NCI-H82 treated with DMSO at 0.1 percent for 48 hours (cell line): ENCODE measurements at regions not wholly inside any gene's neighbourhood (a gene's known extent, or its start where the extent isn't known, plus 50 kb on each side); places are given as distances from the start of the nearest gene placed in this dataset.

ENCODE experiments used
- DNase-seq: peaks from one replicate; lab custom pipeline; 2025; ENCODE audit not compliant: unreplicated experiment; lab: John Stamatoyannopoulos, UW

DNA sequence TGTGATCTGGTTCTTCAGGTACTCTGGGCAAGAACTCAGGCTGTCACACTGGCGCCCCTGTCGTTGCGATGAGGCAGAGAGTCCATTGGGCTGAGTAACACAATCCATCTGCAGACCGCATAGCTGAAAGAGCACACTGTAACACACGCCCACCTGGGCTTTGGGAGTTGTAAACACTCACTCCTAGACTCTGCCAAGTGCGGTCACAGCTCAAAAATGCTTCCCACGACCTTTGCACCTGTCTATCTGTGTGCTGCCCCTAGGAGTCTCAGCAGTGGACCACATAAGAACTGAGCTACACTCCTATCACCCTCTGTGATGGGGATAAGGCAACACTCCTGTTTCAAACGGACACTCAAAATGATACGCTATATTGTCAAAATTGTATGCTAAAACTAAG, 2028.3 kb downstream of the PCDH7 start:
- DNase-seq, result no peak

DNA sequence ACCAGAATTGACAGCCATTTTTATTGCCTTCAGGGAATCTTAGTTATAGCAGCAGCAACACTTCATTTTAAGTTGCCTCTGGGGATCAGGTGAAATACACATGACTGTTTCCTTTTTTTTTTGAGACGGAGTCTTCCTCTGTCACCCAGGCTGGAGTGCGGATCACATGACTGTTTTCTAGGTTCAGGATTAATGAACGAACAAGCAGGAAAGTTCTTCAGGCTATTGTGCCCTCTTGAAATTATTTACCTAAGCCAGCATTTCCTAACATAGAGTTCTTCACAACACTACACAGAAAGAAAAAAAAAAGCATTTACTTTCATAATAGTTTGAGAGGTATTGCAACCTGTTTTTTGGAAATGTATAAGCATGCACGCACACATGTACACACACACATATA, 2032.8 kb downstream of the PCDH7 start:
- DNase-seq, result no peak

DNA sequence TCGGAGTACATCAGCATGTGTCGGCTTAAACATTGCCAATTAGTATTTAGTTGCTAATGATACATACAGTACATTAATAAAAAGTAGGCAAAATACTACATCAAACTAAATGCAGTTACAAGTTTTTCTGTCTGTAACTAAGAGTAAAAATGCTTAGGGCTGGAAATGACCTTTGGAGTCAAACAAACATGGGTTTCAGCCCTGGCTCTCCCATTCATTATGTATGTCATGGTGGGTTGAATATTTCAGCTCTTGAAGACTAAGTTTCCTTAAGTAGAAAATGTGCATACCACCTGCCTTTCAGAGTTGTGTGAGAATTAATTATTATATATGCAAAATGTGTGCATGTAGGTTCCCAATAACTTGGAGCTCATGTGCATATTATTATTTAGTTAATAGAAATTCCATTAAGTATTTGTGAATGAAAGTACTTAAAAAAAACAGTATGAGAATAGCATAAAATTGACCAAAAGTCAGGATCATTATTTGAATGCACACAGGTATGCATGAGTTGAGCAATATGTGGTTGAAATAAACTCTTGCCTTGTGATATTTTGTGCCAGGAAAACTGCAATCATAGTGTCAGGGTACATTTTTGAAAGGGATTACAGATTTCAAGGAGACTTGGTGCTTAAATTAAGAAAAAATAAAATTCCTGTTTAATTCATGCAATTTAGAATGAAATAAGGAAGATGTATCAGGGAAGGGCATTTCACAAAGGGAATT, 2048.7 kb downstream of the PCDH7 start:
- DNase-seq, result no peak

DNA sequence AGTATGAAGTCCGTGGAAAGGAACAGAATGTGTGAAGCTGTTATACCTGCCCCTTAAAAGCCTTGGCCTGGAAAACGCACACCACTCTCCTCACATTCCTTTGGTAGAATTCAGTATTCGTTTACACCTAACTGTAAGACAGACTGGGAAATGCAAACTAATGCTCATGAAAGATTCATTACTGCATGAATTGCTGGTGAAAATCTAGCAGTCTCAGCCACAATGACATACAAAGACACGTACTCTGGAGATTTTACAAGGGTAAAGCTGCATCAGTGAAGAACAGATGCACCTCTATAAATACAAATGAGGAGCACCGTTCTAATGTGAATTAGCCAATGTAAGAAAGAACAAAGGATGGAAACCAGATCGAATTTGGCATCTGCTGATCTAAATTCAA, 2051.3 kb downstream of the PCDH7 start:
- no peak for DNase-seq

DNA sequence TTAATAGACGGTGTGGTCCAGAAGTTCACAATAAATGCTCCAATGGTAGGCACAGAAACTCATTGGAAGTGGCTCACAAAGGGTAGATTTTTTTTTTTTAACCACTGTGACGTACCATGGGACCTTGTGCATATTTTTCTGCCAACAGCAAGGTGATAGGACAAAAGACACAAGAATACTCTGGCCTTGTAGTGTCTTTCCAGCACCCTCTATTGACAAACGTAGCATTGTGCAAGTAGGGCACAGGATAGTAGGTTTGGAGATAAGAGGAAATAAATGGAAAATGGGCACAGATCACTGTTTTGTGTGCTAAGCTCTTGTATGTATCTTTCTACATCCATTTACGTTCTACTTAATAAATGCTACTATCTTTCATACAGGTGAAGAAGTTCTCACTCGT, 2054.9 kb downstream of the PCDH7 start:
- no peak for DNase-seq

DNA sequence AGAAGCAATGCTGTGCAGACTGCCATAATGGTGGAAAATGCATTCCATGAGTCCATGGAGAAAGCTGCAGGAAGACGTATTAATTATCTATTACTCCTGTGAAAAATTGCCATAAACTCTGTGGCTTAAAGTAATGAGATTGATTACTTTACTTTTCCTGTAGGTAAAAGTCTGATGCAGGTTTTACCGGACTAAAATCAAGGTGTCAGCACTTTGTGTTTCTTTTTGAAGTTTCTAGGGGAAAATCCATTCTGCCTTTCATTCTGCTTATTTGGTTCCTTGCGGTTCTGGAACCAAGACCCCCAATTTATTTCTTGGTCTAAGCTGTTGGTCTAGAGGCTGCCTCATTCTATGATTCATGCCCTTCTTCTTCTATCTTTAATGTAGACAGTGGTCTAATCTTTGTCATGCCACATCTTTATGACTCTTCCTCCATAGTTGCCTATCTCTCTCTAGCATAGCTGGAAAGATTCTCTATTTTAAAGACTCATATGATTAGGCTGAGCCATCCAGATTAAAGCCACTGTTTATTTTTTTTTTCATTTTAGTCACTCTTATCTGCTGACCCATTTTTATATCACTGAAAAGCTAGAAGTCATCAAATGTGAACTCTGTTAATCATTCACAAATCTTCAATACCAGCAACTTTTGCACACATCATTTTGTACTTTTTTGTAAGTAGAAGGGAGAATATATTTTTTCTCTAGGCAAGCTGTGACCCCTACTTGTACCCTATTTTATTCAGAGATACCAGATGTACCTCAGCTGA, 2056.4 kb downstream of the PCDH7 start:
- DNase-seq, result no peak

DNA sequence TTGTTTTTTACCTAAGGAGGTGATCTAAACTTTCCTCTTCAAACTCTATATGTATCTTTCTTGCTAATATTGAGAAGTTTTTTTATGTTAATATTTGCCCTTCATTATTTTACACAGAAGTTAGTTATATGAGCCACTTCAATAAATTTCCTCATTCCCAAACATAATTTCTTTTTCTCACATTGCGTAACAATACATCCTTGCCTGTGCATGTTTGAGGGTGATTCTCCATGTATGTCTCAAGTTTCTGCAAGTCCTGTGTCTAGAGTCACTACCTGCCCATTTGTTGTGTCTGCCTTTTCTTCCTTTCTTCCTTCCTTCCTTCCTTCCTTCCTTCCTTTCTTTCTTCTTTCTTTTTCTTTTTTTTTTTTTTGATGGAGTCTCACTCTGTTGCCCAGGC, 2057.9 kb downstream of the PCDH7 start:
- DNase-seq, result no peak

DNA sequence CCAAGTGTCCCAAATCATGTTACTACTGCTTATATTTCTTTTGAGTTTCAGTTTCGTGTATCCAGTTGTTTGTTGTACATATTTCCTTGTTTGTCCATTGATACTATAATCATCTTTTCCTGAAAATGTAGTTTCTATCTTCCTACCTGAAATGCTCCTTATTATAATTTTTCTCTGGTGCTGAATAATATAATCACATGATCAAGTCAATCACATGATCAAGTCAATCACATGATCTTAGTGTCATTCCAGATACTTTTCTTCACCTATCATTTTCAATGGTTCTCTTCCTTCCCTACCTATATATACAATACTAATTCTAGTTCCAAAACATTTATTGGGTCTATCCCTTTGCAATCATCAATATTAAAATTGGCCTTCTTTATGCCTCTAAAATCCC, 2058.8 kb downstream of the PCDH7 start:
- DNase-seq, result no peak

DNA sequence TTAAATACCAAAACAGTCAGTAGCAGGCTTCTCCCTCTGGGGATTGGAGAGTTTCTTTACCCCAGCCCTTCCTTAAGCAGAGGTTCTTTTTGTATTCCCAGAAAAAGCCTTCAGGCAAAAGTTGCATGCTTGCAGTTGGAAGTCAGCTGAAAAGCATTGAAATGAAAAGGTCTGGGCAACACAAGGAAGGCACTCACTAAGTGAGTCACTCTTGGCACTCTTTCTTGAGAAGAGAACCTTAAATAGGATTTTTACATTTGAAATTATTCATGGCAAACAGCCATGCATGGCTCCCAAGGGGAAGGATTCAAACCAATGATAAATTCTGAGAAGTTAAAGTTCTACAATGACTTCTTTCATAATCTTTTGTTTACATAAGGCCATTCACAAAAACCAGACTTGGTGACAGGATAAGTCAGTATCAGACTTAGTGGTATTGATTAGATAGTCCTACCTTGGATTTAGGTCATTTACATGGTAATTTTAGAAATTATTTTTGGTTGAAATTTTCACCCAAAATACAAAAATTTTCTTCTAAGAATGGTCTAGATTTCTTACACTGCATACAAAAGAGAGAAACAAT, 2068.9 kb downstream of the PCDH7 start:
- DNase-seq, result no peak

DNA sequence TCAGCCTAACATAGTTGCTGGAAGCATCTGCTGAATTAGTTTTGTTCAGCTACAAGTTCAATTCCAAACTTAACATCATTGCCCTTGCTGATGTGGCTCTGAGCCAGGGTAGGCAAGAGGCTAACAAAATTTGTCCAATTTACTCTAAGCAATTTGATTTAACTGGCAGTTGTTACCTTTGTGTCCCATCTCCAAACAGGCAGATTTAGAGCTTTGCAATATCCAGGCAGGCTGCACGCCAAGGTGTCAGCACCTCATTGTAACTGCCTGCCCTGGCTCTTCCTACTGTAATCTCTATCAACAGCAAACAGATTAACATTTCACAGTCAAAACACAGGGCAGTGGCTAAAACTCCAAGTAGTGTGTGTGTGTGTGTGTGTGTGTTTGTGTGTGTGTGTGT, 2070.6 kb downstream of the PCDH7 start:
- no peak for DNase-seq

DNA sequence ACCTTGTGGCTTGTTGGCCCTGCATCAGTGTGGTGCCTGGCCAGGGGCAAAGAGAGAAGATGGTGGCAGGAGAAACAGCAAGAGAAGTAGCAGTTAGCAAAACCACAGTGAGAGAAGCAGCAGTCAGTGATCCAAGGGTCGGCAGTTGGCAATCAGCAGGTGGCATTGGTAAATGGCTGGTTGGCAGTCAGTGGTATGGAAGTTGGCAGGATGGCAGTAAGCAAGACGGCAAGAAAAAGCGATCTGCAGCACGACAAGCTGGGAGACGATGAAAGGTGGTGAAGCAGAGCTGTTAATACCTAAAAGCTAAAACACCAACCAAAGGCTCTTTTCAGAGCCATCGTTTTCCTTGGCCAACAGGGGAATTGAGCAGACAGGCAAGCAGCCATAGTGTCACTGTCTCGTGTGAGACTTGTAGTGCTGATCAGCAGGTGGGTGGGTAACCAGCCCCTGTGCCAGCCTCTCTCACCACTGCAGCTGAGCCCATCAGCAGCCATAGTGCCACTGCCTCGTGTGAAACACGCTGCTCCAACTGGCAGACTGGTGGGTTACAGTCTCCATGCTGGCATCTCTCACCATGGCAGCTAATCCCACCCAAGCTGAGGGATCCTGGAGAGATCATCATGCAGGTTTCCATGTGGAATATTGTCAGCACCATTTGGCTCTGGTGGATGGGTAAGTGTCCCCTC, 2078.4 kb downstream of the PCDH7 start:
- no peak for DNase-seq

DNA sequence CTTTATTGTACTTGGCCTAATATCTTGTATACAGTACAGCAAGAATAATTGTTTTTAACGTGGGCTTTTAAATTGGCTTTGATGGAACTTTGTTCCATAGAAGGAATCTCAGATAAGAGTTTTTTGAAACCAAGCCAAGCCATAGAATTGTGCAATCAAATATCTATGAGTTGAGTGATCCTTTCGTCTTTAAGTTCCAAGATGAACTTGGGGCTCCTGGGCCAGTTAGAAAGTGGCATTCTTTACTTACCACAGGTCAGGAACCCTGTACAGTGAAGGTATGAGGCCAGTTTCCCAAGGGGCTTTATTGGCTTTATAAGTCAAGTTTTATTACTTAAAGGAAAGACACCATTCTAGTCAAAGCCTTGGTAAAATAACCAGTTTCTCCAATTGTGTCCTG, 2104.2 kb downstream of the PCDH7 start:
- no peak for DNase-seq

DNA sequence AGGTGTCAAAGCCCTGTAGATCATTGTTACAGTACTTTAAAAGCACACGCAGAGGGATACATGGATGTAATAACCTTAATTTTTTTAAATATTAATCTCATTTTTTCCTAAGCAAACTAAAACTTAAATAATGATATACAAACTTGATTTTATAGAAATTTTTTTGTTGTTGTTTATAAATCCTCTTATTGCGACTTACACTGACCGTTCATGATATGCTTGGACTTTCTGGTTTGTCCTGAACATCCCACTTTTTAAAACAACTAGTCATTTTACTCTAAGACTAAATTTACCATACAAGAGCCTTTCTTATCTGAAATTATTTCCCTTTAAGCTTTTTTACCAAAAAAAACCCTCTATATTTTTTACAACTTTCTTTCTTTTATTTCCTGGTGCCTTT, 2106.0 kb downstream of the PCDH7 start:
- DNase-seq, result no peak

DNA sequence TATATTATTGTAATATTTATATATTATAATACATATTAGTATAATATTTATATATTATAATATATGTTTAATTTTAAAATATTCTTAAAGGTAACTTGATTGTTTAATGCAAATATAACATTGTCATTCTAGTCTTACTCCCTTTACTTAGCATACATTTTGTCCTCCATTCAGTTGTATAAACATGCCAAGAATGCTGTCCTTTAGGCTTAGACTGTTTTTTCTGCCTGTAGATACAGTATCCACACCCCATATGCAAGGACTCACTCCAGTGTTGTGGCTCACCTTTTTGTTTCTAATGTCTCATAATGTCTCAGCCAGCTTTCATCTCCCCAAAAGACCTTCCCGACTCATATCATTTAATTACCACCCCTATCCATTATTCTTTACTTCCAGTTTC, 2110.0 kb downstream of the PCDH7 start:
- DNase-seq, result no peak

DNA sequence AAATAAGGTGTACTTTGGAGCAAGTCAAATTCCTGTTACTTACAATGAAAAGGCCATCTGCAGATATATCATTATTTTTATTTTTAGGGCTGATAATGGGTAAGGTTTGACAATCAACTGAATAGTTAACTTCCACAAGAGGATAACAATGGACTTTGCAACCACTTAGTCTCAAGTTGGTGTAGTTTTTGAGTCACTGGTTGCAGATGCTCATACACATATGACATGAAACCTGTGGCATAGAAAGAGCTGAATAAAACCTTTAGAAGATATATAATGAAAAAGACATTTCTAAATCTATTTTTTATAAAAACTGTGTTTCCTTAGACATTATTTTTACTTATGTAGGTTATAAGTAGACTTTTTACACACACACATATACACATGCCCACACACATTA, 2110.9 kb downstream of the PCDH7 start:
- no peak for DNase-seq

DNA sequence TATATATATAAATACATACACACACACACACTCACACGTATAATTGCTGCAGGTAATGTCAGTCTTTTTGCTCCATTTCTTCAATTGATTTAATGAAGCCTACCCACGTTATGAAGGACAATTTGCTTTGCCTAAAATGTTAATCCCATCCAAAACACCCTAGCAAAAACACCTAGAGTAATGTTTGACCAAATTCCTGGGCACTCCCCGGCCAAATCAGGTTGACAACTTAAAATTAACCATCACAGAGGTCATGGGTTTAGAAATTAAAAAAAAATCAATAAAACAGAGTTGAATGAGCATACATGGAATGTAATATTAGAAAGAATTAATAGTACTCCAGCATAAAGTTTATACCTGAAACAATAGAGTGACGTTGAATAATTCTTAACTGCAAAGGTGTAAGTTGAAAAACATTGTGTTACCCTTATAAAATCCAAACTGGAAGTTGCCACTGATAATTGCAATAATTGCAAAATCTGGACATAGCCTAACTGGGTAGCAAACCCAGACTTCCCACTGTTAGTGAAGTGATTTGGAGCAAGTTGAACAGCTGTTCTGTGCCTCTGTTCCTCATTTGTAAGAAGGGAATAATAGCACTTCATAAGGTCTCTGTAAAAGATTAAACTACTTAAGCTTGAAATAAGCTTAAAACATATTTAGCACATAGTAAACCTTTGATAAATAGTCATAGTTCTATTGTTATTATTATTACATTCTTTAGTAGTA, 2120.5 kb downstream of the PCDH7 start:
- DNase-seq, result no peak

DNA sequence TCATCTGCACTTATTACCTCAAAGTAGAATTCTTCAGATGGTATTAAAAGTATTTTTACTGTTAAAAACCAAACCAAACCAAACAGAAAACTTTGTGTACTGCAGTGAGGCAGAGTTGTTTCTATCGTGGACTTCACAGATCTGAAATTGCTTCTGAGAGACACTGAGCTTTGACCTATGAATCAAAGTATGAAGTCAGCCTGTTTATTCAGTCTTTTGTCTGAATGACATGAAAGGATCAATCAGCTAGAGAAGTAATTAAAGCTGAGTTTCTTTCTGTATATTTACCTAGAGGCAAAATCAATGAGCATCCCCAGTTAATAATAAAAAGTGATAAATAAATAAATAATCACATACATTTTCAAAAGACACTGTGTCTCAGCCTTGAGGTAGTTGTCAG, 2121.0 kb downstream of the PCDH7 start:
- no peak for DNase-seq

DNA sequence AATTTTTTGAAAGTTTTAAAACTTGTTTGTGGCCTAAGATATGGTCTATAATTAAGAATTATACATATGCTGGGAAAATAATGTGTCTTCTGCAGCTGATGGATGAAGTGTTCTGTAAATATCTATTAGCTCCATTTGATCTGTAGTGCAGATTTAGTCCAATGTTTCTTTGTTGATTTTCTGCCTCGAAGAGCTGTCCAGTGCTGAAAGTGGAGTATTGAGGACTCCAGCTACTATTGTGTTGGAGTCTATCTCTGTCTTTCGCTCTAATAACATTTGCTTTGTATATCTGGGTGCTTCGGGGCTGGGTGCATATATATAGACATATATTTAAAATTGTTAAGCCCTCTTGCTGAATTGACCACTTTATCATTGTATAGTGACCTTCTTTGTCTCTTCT, 2127.3 kb downstream of the PCDH7 start:
- DNase-seq, result no peak

DNA sequence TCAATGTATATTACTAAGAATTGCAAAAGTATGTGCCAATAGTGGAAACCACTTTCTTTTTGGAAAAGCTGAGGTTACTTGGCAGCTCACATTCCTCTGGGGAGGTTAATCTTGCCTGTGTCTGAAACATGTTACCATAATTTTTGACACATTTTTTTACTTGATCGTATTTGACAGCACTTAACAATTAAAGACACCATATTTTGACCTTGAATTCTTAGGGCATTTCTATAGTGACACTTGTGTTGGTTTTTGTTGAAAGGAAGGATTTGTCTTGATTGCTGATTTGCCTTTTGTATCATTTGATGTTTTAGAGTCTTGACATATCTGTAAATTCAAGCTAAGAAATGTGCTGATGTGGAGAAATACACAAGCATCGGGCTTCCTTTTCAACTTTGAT, 2135.5 kb downstream of the PCDH7 start:
- no peak for DNase-seq

DNA sequence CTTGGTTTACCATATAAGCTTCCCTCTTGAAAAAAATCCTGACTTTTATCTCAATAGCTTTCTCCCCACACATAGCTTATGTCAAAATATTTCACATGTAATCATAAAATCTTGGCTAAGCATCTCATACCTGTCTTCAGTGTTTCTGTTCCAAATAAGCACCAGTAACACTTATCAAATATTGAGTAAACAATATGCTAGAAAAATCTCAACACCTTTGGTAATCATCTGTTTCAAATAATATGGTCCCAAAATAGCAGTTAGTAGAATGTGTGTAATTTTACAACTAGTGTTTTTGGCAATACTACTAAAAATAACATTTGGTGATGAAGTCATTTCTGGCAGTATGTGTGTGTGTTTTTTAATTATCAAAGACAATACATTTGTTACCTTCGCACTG, 2138.2 kb downstream of the PCDH7 start:
- DNase-seq, result no peak

DNA sequence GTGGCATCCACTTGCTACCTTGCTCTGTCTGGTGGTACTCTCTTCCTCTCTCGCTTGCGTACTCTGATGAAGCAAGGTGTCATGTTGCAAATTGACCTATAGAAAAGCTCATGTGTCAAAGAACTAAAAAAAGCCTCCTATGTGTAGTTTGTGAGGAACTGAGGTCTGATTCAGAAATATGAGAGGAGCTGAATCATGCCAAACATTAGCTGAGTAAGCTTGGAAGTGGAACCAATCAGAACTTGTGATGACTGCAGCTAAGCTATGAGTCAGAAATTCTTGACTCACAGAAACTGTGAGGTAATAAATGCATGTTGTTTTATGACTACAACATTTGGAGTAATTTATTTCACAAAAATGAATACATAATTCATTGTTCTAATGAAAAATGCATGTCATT, 2138.8 kb downstream of the PCDH7 start:
- DNase-seq, result no peak
